Endothelial cell of umbilical vein (primary cell): ENCODE measurements at regions not wholly inside any gene's neighbourhood (a gene's known extent, or its start where the extent isn't known, plus 50 kb on each side); places are given as distances from the start of the nearest gene placed in this dataset.

Experiments used
- CTCF ChIP-seq, 2 donors: IDR thresholded peaks; 1 replicate in 1 of 2; 2 replicates in 1 of 2; pipeline ENCODE4 v1.5.1; 2011; ENCODE audit warnings: low read length in 2 of 2, mild to moderate bottlenecking in 2 of 2, moderate library complexity in 2 of 2, control low read depth in 1 of 2, inconsistent platforms in 1 of 2, low read depth in 1 of 2; ENCODE audit not compliant: insufficient read depth in 1 of 2; ENCODE audit errors: extremely low read depth in 1 of 2
- EZH2 ChIP-seq: IDR thresholded peaks from 2 replicates; pipeline ENCODE4 v1.6.1; 2012; ENCODE audit warnings: borderline replicate concordance, low read depth, mild to moderate bottlenecking, moderate library complexity, low read length, inconsistent platforms; ENCODE audit not compliant: severe bottlenecking
- JUN ChIP-seq: IDR thresholded peaks from 2 replicates; pipeline ENCODE4 v1.6.1; 2011; ENCODE audit warnings: borderline replicate concordance, low read depth; ENCODE audit not compliant: insufficient read length, insufficient read depth
- MAX ChIP-seq: IDR thresholded peaks from 2 replicates; pipeline ENCODE4 v1.6.1; 2011; ENCODE audit not compliant: insufficient read depth, insufficient read length
- POLR2A ChIP-seq: IDR thresholded peaks from 2 replicates; pipeline ENCODE4 v1.6.1; 2012; ENCODE audit warnings: low read depth, mild to moderate bottlenecking, control low read depth, low read length

DNA sequence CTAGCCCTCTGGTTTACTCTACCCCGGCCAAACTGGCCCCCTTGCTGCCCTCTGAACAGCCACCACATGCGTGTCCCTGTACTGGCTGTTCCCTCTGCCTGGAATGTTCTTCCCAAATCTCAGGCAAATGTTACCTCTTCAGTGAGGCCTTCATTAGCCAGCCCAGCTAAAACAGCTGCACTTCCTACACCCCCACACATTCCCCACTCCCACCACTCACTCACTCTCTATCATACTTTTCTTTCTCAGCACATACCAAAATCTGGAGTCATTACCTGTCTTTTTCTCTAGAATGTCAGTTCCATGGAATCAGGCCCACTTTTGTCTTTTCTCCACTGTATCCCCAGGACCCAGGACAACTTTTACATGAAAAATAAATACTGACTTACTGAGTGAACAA lies 401.2 kb upstream of the SULF2 start:
- TF ChIP-seq CTCF (IDR thresholded peaks at IDR 0.05; ENCODE audit: extremely low read depth in 1 of 2, insufficient read depth in 1 of 2, low read depth in 1 of 2, low read length in 2 of 2) (no peak), JUN (no peak), EZH2 (no peak), POLR2A (no peak), MAX (no peak)
